Heart right ventricle (tissue), 16 donors: ENCODE measurements at regions not wholly inside any gene's neighbourhood (a gene's known extent, or its start where the extent isn't known, plus 50 kb on each side); places are given as distances from the start of the nearest gene placed in this dataset.

ENCODE experiments used
- ATAC-seq, 8 donors: fragments of 200-7000 bp; cut with Tn5 transposase; one replicate each; pipeline ENCODE4 v1.9.1; 2020; ENCODE audit warnings: mild to moderate bottlenecking in 8 of 8, moderate library complexity in 8 of 8, moderate number of reproducible peaks in 1 of 8
- DNase-seq, 2 donors: peaks; one replicate each; pipeline ENCODE4 v3.0.0-alpha.2; 2020
- H3K27ac ChIP-seq, 10 donors: fragments of 200-600 bp; sonication (generic) in 2 of 10; one replicate each; pipeline versions ENCODE4 v1.5.0 to v1.8.0; 2020 to 2022; ENCODE audit warnings: mild to moderate bottlenecking in 3 of 10
- H3K27me3 ChIP-seq, 7 donors: fragments of 200-600 bp; one replicate each; pipeline ENCODE4 v1.8.0; 2021 to 2022; ENCODE audit warnings: mild to moderate bottlenecking in 2 of 7
- H3K36me3 ChIP-seq, 9 donors: fragments of 200-600 bp; sonication (generic) in 1 of 9; one replicate each; pipeline versions ENCODE4 v1.5.0 to v1.8.0; 2020 to 2022; ENCODE audit warnings: mild to moderate bottlenecking in 2 of 9
- H3K4me1 ChIP-seq, 9 donors: fragments of 200-600 bp; sonication (generic) in 1 of 9; one replicate each; pipeline versions ENCODE4 v1.5.0 to v1.8.0; 2020 to 2022; ENCODE audit warnings: mild to moderate bottlenecking in 4 of 9
- H3K4me3 ChIP-seq, 10 donors: fragments of 200-600 bp; sonication (generic) in 2 of 10; one replicate each; pipeline versions ENCODE4 v1.5.0 to v1.8.0; 2020 to 2022; ENCODE audit warnings: mild to moderate bottlenecking in 7 of 10, moderate library complexity in 2 of 10
- H3K9me3 ChIP-seq, 11 donors: fragments of 200-600 bp in 10 of 11; sonication (generic) in 2 of 11; one replicate each; pipeline versions ENCODE4 v1.5.0 to v1.8.0; 2013 to 2022; ENCODE audit warnings: mild to moderate bottlenecking in 2 of 11, control low read depth in 1 of 11, moderate library complexity in 1 of 11
- CTCF ChIP-seq, 9 donors: fragments of 200-600 bp; sonication (generic) in 2 of 9; IDR thresholded peaks; one replicate each; pipeline versions ENCODE4 v1.5.0 to v1.8.0; 2021 to 2022; ENCODE audit warnings: antibody characterized with exemption in 9 of 9, mild to moderate bottlenecking in 5 of 9, moderate library complexity in 1 of 9
- WGBS, 2 donors: extraction: QIAGEN DNeasy Blood & Tissue Kit; methylation state at CpG; one replicate each; pipeline ENCODE4 v1.1.7; 2013; ENCODE audit warnings: inconsistent platforms in 1 of 2; 5-methylcytosine and 5-hydroxymethylcytosine counted together
- intact Hi-C, 10 donors: fragments of 100-400 bp; cut with DNase I; formaldehyde crosslinking; loops; one replicate each; pipeline versions ENCODE4 v1.11.1 to v1.14.2; 2022
- donor health status: Arrhythmogenic right ventricular cardiomyopathy.
- donor health status: ischemic (EF 13 %, LVEDD 7.1; RV severe dilation, severe dysfunction).
- donor health status: healthy with polysubstance abuse.
- donor health status: DM: no; HTN: yes; CAD: no.
- donor health status: DM: no; HTN: no; CAD: no.
- donor health status: ischemic (EF 25% LVEDD 6.9; RV normal size, moderate dysfunction).
- donor health status: ischemic (EF 25% LVEDD 5.7; RV mildly dilated, moderate dysfunction).
- donor health status: healthy.
- donor health status: DM: yes; HTN: yes; CAD: no.
- donor health status: Ischemic cardiomyopathy.
- donor health status: ischemic (EF 35%, LVEDD 5.7; RV mildly dilated, moderate dysfunction).
- donor health status: nonischemic (EF 11% LVEDD 7.7; RV severe dilation, severe dysfunction).
- donor health status: DM: yes; HTN: yes; CAD: no.
- donor health status: PGD.
- donor health status: ischemic (EF 29% LVEDD 5.4; RV normal size, mild dysfunction).
- donor health status: nonischemic (EF 23%, LVEDD 6.1; RV moderate dilation, normal function).

- 66 to 81% methylated on average over 4 of the region's 4 CpGs for WGBS, 2 donors
- Histone ChIP-seq H3K27me3 (no peaks in the 10 kb centered on the region), H3K27ac (no peak overlapping the region), H3K9me3 (peaks cover 0 to 16% (median 0%) of the 10 kb centered on the region in 11 donors), H3K4me3 (no peak overlapping the region), H3K4me1 (no peaks in the 10 kb centered on the region), H3K36me3 (no peaks in the 10 kb centered on the region)
- ATAC-seq (no peak), DNase-seq (no peak)
- intact Hi-C loops = loop anchor here in 1 of 10 donors (2.0 kb wide), 1 partner anchor 13 kb away; no protein-coding TSS in a partner anchor
- TF ChIP-seq CTCF (IDR thresholded peaks at IDR 0.05) = no peak
Measured at GRCh38 chr5:164203581-164204225, 698.3 kb downstream of the MAT2B start.

GRCh38 chr5:164204338-164204946 is 699.0 kb downstream of the MAT2B start:
- no peak overlapping the region for H3K27ac ChIP-seq
- DNase-seq (no peak), ATAC-seq (no peak)
- H3K4me3 ChIP-seq = no peak overlapping the region
- peaks cover 0 to 9% (median 0%) of the 10 kb centered on the region in 11 donors for H3K9me3 ChIP-seq
- TF ChIP-seq CTCF (IDR thresholded peaks at IDR 0.05) = no peak
- no peaks in the 10 kb centered on the region for H3K27me3 ChIP-seq
- WGBS, 2 donors = 76 to 82% methylated on average over 4 of the region's 4 CpGs
- H3K4me1 ChIP-seq = no peaks in the 10 kb centered on the region
- intact Hi-C loops = no loop called here
- no peaks in the 10 kb centered on the region for H3K36me3 ChIP-seq

GRCh38 chr5:164206196-164206595 is 700.8 kb downstream of the MAT2B start:
- no peaks in the 10 kb centered on the region for H3K36me3 ChIP-seq
- 89 to 91% methylated on average over 2 of the region's 2 CpGs for WGBS, 2 donors
- TF ChIP-seq CTCF (IDR thresholded peaks at IDR 0.05) = no peak
- ATAC-seq = no peak
- no peaks in the 10 kb centered on the region for H3K27me3 ChIP-seq
- DNase-seq = no peak
- no peak overlapping the region for H3K27ac ChIP-seq
- no peaks in the 10 kb centered on the region for H3K9me3 ChIP-seq
- H3K4me1 ChIP-seq = no peaks in the 10 kb centered on the region
- intact Hi-C loops = no loop called here
- no peak overlapping the region for H3K4me3 ChIP-seq

GRCh38 chr5:164207646-164208045 is 702.2 kb downstream of the MAT2B start:
- Histone ChIP-seq H3K9me3 (no peaks in the 10 kb centered on the region), H3K27me3 (no peaks in the 10 kb centered on the region), H3K4me1 (no peaks in the 10 kb centered on the region), H3K4me3 (no peak overlapping the region), H3K27ac (no peak overlapping the region), H3K36me3 (no peaks in the 10 kb centered on the region)
- intact Hi-C loops = no loop called here
- TF ChIP-seq CTCF (IDR thresholded peaks at IDR 0.05) = no peak
- DNase-seq = no peak
- WGBS, 2 donors = 81 to 84% methylated on average over 3 of the region's 3 CpGs
- no peak for ATAC-seq
